Natural killer cell (primary cell): ENCODE measurements at regions not wholly inside any gene's neighbourhood (a gene's known extent, or its start where the extent isn't known, plus 50 kb on each side); places are given as distances from the start of the nearest gene placed in this dataset.

Source experiments
- ATAC-seq, 3 donors: fragments of 150-1000 bp in 2 of 3; fragments of 200-7000 bp in 1 of 3; cut with Tn5 transposase; 1 replicate in 1 of 3; 2 replicates in 2 of 3; pipeline ENCODE4 v1.10.0; 2021; ENCODE audit warnings: mild to moderate bottlenecking in 2 of 3, moderate library complexity in 2 of 3
- DNase-seq, 2 donors: peaks; one replicate each; pipeline versions ENCODE4 v3.0.0 to v3.0.0-alpha.2; 2013 to 2021; ENCODE audit warnings: mixed read lengths in 1 of 2
- H3K27ac ChIP-seq: one replicate; pipeline ENCODE4 v1.5.1; 2013; ENCODE audit warnings: mild to moderate bottlenecking, low read length
- H3K27me3 ChIP-seq: one replicate; pipeline ENCODE4 v1.6.1; 2013; ENCODE audit warnings: low read length; ENCODE audit not compliant: control insufficient read depth, insufficient read depth
- H3K36me3 ChIP-seq: one replicate; pipeline ENCODE4 v1.6.1; 2013; ENCODE audit warnings: low read length; ENCODE audit not compliant: control insufficient read depth, insufficient read depth
- H3K4me1 ChIP-seq: one replicate; pipeline ENCODE4 v1.6.1; 2013; ENCODE audit warnings: low read length; ENCODE audit not compliant: control insufficient read depth, insufficient read depth
- H3K4me3 ChIP-seq: one replicate; pipeline ENCODE4 v1.5.1; 2013; ENCODE audit warnings: low read length
- H3K9me3 ChIP-seq: one replicate; pipeline ENCODE4 v1.6.1; 2013; ENCODE audit warnings: low read length; ENCODE audit not compliant: control insufficient read depth, insufficient read depth
- H3K27ac Mint-ChIP-seq, 2 donors: one replicate each; pipeline ENCODE4 v1.8.0; 2022; ENCODE audit warnings: mild to moderate bottlenecking in 2 of 2, mixed read lengths in 2 of 2, moderate library complexity in 1 of 2
- H3K27me3 Mint-ChIP-seq, 2 donors: one replicate each; pipeline ENCODE4 v1.8.0; 2022; ENCODE audit warnings: low read depth in 2 of 2, mixed read lengths in 2 of 2
- H3K36me3 Mint-ChIP-seq: one replicate; pipeline ENCODE4 v1.8.0; 2022; ENCODE audit warnings: mixed read lengths
- H3K4me1 Mint-ChIP-seq, 2 donors: one replicate each; pipeline ENCODE4 v1.8.0; 2022; ENCODE audit warnings: mixed read lengths in 2 of 2
- H3K4me3 Mint-ChIP-seq: one replicate; pipeline ENCODE4 v1.8.0; 2022; ENCODE audit warnings: mild to moderate bottlenecking, moderate library complexity, mixed read lengths
- H3K9me3 Mint-ChIP-seq, 2 donors: one replicate each; pipeline ENCODE4 v1.8.0; 2022; ENCODE audit warnings: mixed read lengths in 2 of 2
- CTCF ChIP-seq: fragments of 200-600 bp; IDR thresholded peaks from one replicate; pipeline ENCODE4 v1.8.0; 2022; ENCODE audit warnings: antibody characterized with exemption
- WGBS: methylation state at CpG from one replicate; pipeline ENCODE4 v1.1.7; 2013; ENCODE audit warnings: missing lambda C conversion rate; ENCODE audit not compliant: insufficient coverage; 5-methylcytosine and 5-hydroxymethylcytosine counted together
- intact Hi-C: fragments of 100-400 bp; cut with micrococcal nuclease; formaldehyde crosslinking; loops from one replicate; pipeline ENCODE4 v1.14.2; 2022

- H3K36me3 Mint-ChIP-seq = no peaks in the 10 kb centered on the region
- no peak for ATAC-seq
- intact Hi-C loops = no loop called here
- Histone ChIP-seq H3K27me3 (no peaks in the 10 kb centered on the region), H3K36me3 (no peaks in the 10 kb centered on the region), H3K9me3 (peaks cover 6% of the 10 kb centered on the region), H3K4me3 (no peak overlapping the region), H3K27ac (no peak overlapping the region), H3K4me1 (no peaks in the 10 kb centered on the region)
- no peaks in the 10 kb centered on the region for H3K27me3 Mint-ChIP-seq
- TF ChIP-seq CTCF = no peak
- H3K4me1 Mint-ChIP-seq = no peaks in the 10 kb centered on the region
- H3K27ac Mint-ChIP-seq = no peak overlapping the region
- peaks cover 11 to 25% of the 10 kb centered on the region in 2 donors for H3K9me3 Mint-ChIP-seq
- no peak overlapping the region for H3K4me3 Mint-ChIP-seq
- DNase-seq = no peak
Observed at GRCh38 chr3:118473343-118473742, 561.3 kb downstream of the IGSF11 start.

DNA sequence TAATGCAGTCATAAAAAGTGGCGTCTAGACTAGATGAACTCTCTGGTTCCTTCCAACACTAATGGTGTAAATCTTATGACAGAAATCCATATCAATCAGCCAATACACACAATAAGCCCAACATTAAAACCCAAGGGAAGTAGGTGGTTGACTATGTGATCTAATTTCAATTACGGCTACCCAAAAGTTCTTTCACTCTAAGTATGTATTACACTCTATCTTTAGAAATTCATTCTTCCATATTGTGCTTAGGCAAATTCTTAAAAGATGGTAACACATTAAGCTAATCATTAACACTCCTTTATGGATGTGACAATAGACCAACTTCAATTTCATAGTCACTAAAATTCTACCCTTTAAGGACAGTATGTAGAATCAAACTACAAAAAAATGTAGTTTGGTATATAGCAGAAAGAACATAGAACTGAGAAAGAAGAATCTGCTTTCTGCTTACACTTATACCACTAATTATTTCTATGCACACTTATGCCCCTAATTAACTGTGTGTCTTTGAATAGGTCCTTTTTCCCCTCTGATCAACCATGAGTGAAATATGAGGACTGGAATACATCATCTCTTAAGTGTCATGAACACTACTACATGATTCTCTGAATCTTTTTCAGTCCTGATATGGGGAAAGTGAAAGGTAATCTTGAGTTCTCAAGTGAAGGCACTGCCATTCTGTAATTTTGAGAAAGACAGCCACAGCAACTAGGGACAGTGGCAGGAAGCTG, 557.6 kb downstream of the IGSF11 start:
- Mint-ChIP-seq H3K27me3 (no peaks in the 10 kb centered on the region), H3K36me3 (no peaks in the 10 kb centered on the region), H3K9me3 (peaks cover 6 to 15% of the 10 kb centered on the region in 2 donors), H3K27ac (no peak overlapping the region), H3K4me3 (no peak overlapping the region), H3K4me1 (no peaks in the 10 kb centered on the region)
- ATAC-seq = no peak
- H3K9me3 ChIP-seq = peaks cover 3% of the 10 kb centered on the region
- H3K27me3 ChIP-seq = no peaks in the 10 kb centered on the region
- no peak for TF ChIP-seq CTCF
- no peak for DNase-seq
- no peaks in the 10 kb centered on the region for H3K36me3 ChIP-seq
- WGBS = no CpG with 5 or more reads among the region's 2 CpGs
- intact Hi-C loops = no loop called here
- H3K27ac ChIP-seq = no peak overlapping the region
- H3K4me3 ChIP-seq = no peak overlapping the region
- H3K4me1 ChIP-seq = no peaks in the 10 kb centered on the region

DNA sequence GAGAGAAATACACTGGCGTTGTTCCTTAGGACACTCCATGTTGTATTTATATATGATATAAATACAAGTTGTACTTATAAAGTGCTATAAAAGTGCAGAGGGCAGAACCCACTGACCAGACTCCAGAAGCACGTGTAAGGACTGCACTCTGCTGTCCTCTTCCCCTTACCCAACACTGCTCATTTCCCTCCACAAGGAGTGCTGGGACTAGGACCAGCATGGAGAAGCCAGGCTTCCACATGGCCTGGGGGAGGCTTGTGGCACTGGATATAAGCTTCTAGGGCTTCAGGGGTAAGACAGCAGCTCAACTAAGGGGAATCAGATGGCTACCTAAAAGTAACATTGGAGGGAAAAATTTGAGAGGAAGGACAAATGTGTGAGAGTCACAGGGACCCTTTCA, 556.9 kb downstream of the IGSF11 start:
- H3K27me3 Mint-ChIP-seq = no peaks in the 10 kb centered on the region
- H3K27ac Mint-ChIP-seq = no peak overlapping the region
- H3K9me3 Mint-ChIP-seq = peaks cover 6 to 14% of the 10 kb centered on the region in 2 donors
- H3K4me3 Mint-ChIP-seq = no peak overlapping the region
- TF ChIP-seq CTCF = no peak
- H3K4me1 ChIP-seq = no peaks in the 10 kb centered on the region
- H3K36me3 Mint-ChIP-seq = no peaks in the 10 kb centered on the region
- no peaks in the 10 kb centered on the region for H3K27me3 ChIP-seq
- H3K4me3 ChIP-seq = no peak overlapping the region
- no peaks in the 10 kb centered on the region for H3K36me3 ChIP-seq
- H3K27ac ChIP-seq = no peak overlapping the region
- ATAC-seq (no peak), DNase-seq (no peak)
- peaks cover 3% of the 10 kb centered on the region for H3K9me3 ChIP-seq
- WGBS = 50% methylated on average over 1 of the region's 2 CpGs
- intact Hi-C loops = no loop called here
- no peaks in the 10 kb centered on the region for H3K4me1 Mint-ChIP-seq

- 76% methylated on average over 7 of the region's 8 CpGs for WGBS
- peaks cover 8 to 14% of the 10 kb centered on the region in 2 donors for H3K9me3 Mint-ChIP-seq
- H3K36me3 ChIP-seq = no peaks in the 10 kb centered on the region
- no peaks in the 10 kb centered on the region for H3K27me3 ChIP-seq
- DNase-seq = no peak
- H3K27ac ChIP-seq = no peak overlapping the region
- no peak overlapping the region for H3K4me3 Mint-ChIP-seq
- H3K9me3 ChIP-seq = peaks cover 3% of the 10 kb centered on the region
- H3K36me3 Mint-ChIP-seq = no peaks in the 10 kb centered on the region
- H3K4me1 ChIP-seq = no peaks in the 10 kb centered on the region
- no peak for TF ChIP-seq CTCF
- intact Hi-C loops = no loop called here
- H3K27ac Mint-ChIP-seq = no peak overlapping the region
- no peak overlapping the region for H3K4me3 ChIP-seq
- H3K4me1 Mint-ChIP-seq = no peaks in the 10 kb centered on the region
- H3K27me3 Mint-ChIP-seq = no peaks in the 10 kb centered on the region
- ATAC-seq = no peak
Observed at GRCh38 chr3:118478706-118479276, 555.9 kb downstream of the IGSF11 start.
